H1 (cell line): ENCODE measurements at regions not wholly inside any gene's neighbourhood (a gene's known extent, or its start where the extent isn't known, plus 50 kb on each side); places are given as distances from the start of the nearest gene placed in this dataset.

Experiments
- E2F6 ChIP-seq: IDR thresholded peaks from 2 replicates; pipeline ENCODE4 v1.6.1; 2012; ENCODE audit warnings: inconsistent platforms
- EP300 ChIP-seq, 2 experiments: IDR thresholded peaks; 1 replicate in 1 of 2; 2 replicates in 1 of 2; pipeline ENCODE4 v1.6.1; 2011 to 2012; ENCODE audit warnings: low read depth in 2 of 2, low read length in 2 of 2, mild to moderate bottlenecking in 2 of 2, borderline replicate concordance in 1 of 2, inconsistent platforms in 1 of 2, moderate library complexity in 1 of 2
- NANOG ChIP-seq: IDR thresholded peaks from 2 replicates; pipeline ENCODE4 v1.6.1; 2011; ENCODE audit warnings: low read length, low read depth, mild to moderate bottlenecking, inconsistent platforms; ENCODE audit not compliant: insufficient read depth, poor library complexity, severe bottlenecking
- POLR2AphosphoS5 ChIP-seq: IDR thresholded peaks from 2 replicates; pipeline ENCODE4 v1.6.1; 2011; ENCODE audit warnings: low read depth, low read length

DNA sequence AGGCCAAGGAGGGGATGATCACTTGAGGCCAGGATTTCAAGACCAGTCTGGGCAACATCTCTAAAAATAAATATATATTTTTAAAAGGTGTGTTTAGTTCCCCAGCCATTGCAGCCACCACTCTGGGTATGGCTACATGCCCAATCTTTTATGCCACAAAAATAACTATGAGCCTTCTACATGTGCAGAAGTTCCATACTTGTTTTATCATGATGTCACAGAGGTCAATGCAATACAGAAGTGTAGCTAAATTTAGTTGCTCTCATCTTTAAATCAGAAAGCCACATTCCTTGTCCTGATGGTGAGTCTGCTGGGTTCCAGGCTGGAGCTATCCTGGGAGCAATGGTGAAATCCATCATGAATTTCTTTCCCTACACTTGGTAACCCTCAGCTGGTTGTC, 436.3 kb downstream of the DYNC2H1 start (continued):
- no peak for TF ChIP-seq NANOG
- TF ChIP-seq EP300 (IDR thresholded peaks at IDR 0.05; ENCODE audit: borderline replicate concordance in 1 of 2, low read depth in 2 of 2, low read length in 2 of 2) = no peak
- no peak for TF ChIP-seq POLR2AphosphoS5
- no peak for TF ChIP-seq E2F6
